IMR-90 (cell line): ENCODE measurements at regions not wholly inside any gene's neighbourhood (a gene's known extent, or its start where the extent isn't known, plus 50 kb on each side); places are given as distances from the start of the nearest gene placed in this dataset.

Experiments used
- ATAC-seq: fragments of 200-7000 bp; cut with Tn5 transposase; 2 replicates; pipeline ENCODE4 v1.9.1; 2020; ENCODE audit warnings: low read depth, mild to moderate bottlenecking, moderate library complexity
- BruUV-seq: library from RNA; stranded (reverse); fragments of 400-500 nt; replicated peaks from 2 replicates; lab custom pipeline; 2021; lab: Mats Ljungman, UMichigan
- CTCF ChIA-PET: fragments of 300-600 bp; formaldehyde crosslinking; extraction: SDS; loops from one replicate; lab custom pipeline; 2021; ENCODE audit warnings: antibody characterized with exemption; lab: Yijun Ruan, JAX
- POLR2A ChIA-PET: fragments of 300-600 bp; sonication (Branson Sonifier 250); formaldehyde crosslinking; loops from one replicate; lab custom pipeline; 2022; ENCODE audit warnings: antibody characterized with exemption; ENCODE audit not compliant: unreplicated experiment; lab: Charles Lee
- DNase-seq: peaks from one replicate; pipeline ENCODE4 v3.0.0; 2013
- H2AFZ ChIP-seq: replicated peaks from 2 replicates; pipeline ENCODE3; 2013; ENCODE audit warnings: low read length, mild to moderate bottlenecking; ENCODE audit not compliant: poor library complexity
- H2AK5ac ChIP-seq: 2 replicates; pipeline ENCODE4 v1.6.1; 2013; ENCODE audit warnings: low read depth, low read length, inconsistent platforms
- H2AK9ac ChIP-seq: replicated peaks from 2 replicates; pipeline ENCODE3; 2013; ENCODE audit warnings: mild to moderate bottlenecking, low read depth, low read length, moderate library complexity; ENCODE audit not compliant: poor library complexity
- H2BK120ac ChIP-seq: 2 replicates; pipeline ENCODE4 v1.6.1; 2013; ENCODE audit warnings: low read depth, low read length, inconsistent platforms
- H2BK15ac ChIP-seq: 3 replicates; pipeline ENCODE4 v1.6.1; 2013; ENCODE audit warnings: low read depth, low read length, inconsistent platforms
- H2BK20ac ChIP-seq: 2 replicates; pipeline ENCODE4 v1.6.1; 2013; ENCODE audit warnings: low read depth, mild to moderate bottlenecking, inconsistent platforms, low read length, moderate library complexity
- H2BK5ac ChIP-seq: 2 replicates; pipeline ENCODE4 v1.6.1; 2013; ENCODE audit warnings: mild to moderate bottlenecking, low read depth, low read length, inconsistent platforms; ENCODE audit not compliant: poor library complexity, severe bottlenecking
- H3K14ac ChIP-seq: replicated peaks from 2 replicates; pipeline ENCODE4 v1.6.1; 2013; ENCODE audit warnings: low read depth, low read length, inconsistent platforms
- H3K18ac ChIP-seq: 2 replicates; pipeline ENCODE4 v1.6.1; 2013; ENCODE audit warnings: low read depth, low read length, control low read depth
- H3K23ac ChIP-seq: 2 replicates; pipeline ENCODE4 v1.6.1; 2013; ENCODE audit warnings: low read depth, low read length, inconsistent platforms
- H3K27ac ChIP-seq: 2 replicates; pipeline ENCODE4 v1.5.1; 2013; ENCODE audit warnings: mild to moderate bottlenecking, control low read depth, low read length; ENCODE audit not compliant: insufficient read depth
- H3K27me3 ChIP-seq: 2 replicates; pipeline ENCODE4 v1.6.1; 2013; ENCODE audit warnings: low read length; ENCODE audit not compliant: control insufficient read depth, insufficient read depth
- H3K36me3 ChIP-seq: 2 replicates; pipeline ENCODE4 v1.6.1; 2013; ENCODE audit warnings: low read length, mixed read lengths; ENCODE audit not compliant: control insufficient read depth, insufficient read depth
- H3K4ac ChIP-seq: 2 replicates; pipeline ENCODE4 v1.6.1; 2013; ENCODE audit warnings: low read depth, low read length, inconsistent platforms
- H3K4me1 ChIP-seq: 2 replicates; pipeline ENCODE4 v1.6.1; 2013; ENCODE audit warnings: low read length, mixed read lengths; ENCODE audit not compliant: control insufficient read depth, insufficient read depth
- H3K4me2 ChIP-seq: 2 replicates; pipeline ENCODE4 v1.6.1; 2013; ENCODE audit warnings: low read depth, mild to moderate bottlenecking, control low read depth, low read length, moderate library complexity
- H3K4me3 ChIP-seq: 2 replicates; pipeline ENCODE4 v1.5.1; 2013; ENCODE audit warnings: low read depth, mild to moderate bottlenecking, control low read depth, low read length, moderate library complexity; ENCODE audit not compliant: insufficient read depth
- H3K56ac ChIP-seq: 2 replicates; pipeline ENCODE4 v1.6.1; 2013; ENCODE audit warnings: low read length, inconsistent platforms; ENCODE audit not compliant: insufficient read depth; ENCODE audit errors: extremely low read depth
- H3K79me1 ChIP-seq, 2 experiments: 2 replicates each; pipeline ENCODE4 v1.6.1; 2013; ENCODE audit warnings: low read length in 2 of 2, inconsistent platforms in 1 of 2, low read depth in 1 of 2
- H3K9ac ChIP-seq: 2 replicates; pipeline ENCODE4 v1.6.1; 2013; ENCODE audit warnings: low read depth, low read length, control low read depth
- H3K9me1 ChIP-seq: 2 replicates; pipeline ENCODE4 v1.6.1; 2013; ENCODE audit warnings: low read length, inconsistent platforms; ENCODE audit not compliant: insufficient read depth
- H3K9me3 ChIP-seq: 2 replicates; pipeline ENCODE4 v1.6.1; 2013; ENCODE audit warnings: low read length; ENCODE audit not compliant: control insufficient read depth, insufficient read depth
- H4K20me1 ChIP-seq: 2 replicates; pipeline ENCODE4 v1.6.1; 2013; ENCODE audit warnings: low read length, inconsistent platforms; ENCODE audit not compliant: insufficient read depth
- H4K5ac ChIP-seq: 2 replicates; pipeline ENCODE4 v1.6.1; 2013; ENCODE audit warnings: mild to moderate bottlenecking, low read depth, low read length, control low read depth
- H4K8ac ChIP-seq, 2 experiments: 2 replicates each; pipeline ENCODE4 v1.6.1; 2013; ENCODE audit warnings: low read depth in 2 of 2, low read length in 2 of 2, control low read depth in 1 of 2, inconsistent platforms in 1 of 2
- H4K91ac ChIP-seq: 2 replicates; pipeline ENCODE4 v1.6.1; 2013; ENCODE audit warnings: low read depth, low read length, inconsistent platforms; ENCODE audit not compliant: insufficient read depth
- ELK1 ChIP-seq: fragments of 150-350 bp; IDR thresholded peaks from 2 replicates; pipeline ENCODE4 v1.6.1; 2016; ENCODE audit warnings: low read depth, mild to moderate bottlenecking, low read length, moderate library complexity, borderline replicate concordance
- MAFK ChIP-seq: IDR thresholded peaks from 2 replicates; pipeline ENCODE4 v1.6.1; 2012; ENCODE audit warnings: low read depth, low read length, improper control_type of control experiment
- WGBS, 2 experiments: methylation state at CpG; one replicate each; pipeline versions ENCODE4 v1.1.5 to v1.1.7; 2013; ENCODE audit warnings: missing lambda C conversion rate in 2 of 2; ENCODE audit not compliant: insufficient read length in 1 of 2; ENCODE audit errors: extremely low coverage in 2 of 2; 5-methylcytosine and 5-hydroxymethylcytosine counted together
- dilution Hi-C: fragments of 300-500 bp; cut with HindIII; formaldehyde crosslinking; loops from one replicate; pipeline ENCODE4 v1.14.3; 2018; ENCODE audit warnings: low sequenced_read_pairs; ENCODE audit not compliant: unreplicated experiment
- in situ Hi-C: fragments of 300-500 bp; cut with MboI; formaldehyde crosslinking; loops from 3 replicates; pipeline ENCODE4 v1.14.3; 2019; ENCODE audit warnings: low sequenced_read_pairs, inconsistent platforms, mixed read lengths
- intact Hi-C: fragments of 100-400 bp; cut with micrococcal nuclease; formaldehyde crosslinking; loops from 2 replicates; pipeline ENCODE4 v1.10.0; 2022

GRCh38 chr5:53820802-53821171 is 260.3 kb downstream of the NDUFS4 start:
- no CpG with 5 or more reads among the region's 3 CpGs for WGBS, 2 experiments

More at GRCh38 chr5:53820802-53821171, 260.3 kb downstream of the NDUFS4 start:
- H3K4ac ChIP-seq = no peak overlapping the region
- DNase-seq (peak; percentile 11), ATAC-seq (no peak)
- H3K18ac ChIP-seq = no peak overlapping the region
- H3K9me1 ChIP-seq = no peaks in the 10 kb centered on the region
- H3K27me3 ChIP-seq = peaks cover 11% of the 10 kb centered on the region
- in situ Hi-C loops = no loop called here
- dilution Hi-C loops = no loop called here
- POLR2A ChIA-PET = no interaction called here
- H2BK20ac ChIP-seq = no peak overlapping the region
- intact Hi-C loops = no loop called here
- H2BK15ac ChIP-seq = no peak overlapping the region
- no peak overlapping the region for H3K9ac ChIP-seq
- H4K91ac ChIP-seq = no peak overlapping the region
- no peak overlapping the region for H4K5ac ChIP-seq
- no peaks in the 10 kb centered on the region for H4K20me1 ChIP-seq
- no peak for TF ChIP-seq ELK1
- TF ChIP-seq MAFK = no peak
- CTCF ChIA-PET = interaction anchor here (0.6 to 0.7 kb wide), 2 partner anchors 41 to 206 kb away, joined by 3 read pairs; no protein-coding TSS in a partner anchor
- no peak overlapping the region for H2BK5ac ChIP-seq
- no peak overlapping the region for H3K23ac ChIP-seq
- no peaks in the 10 kb centered on the region for H3K36me3 ChIP-seq
- no peaks in the 10 kb centered on the region for H3K79me1 ChIP-seq
- H2AK5ac ChIP-seq = no peak overlapping the region
- BruUV-seq = no TSS peak
- no peak overlapping the region for H2AFZ ChIP-seq
- H3K14ac ChIP-seq = no peak overlapping the region
- no peak overlapping the region for H3K4me2 ChIP-seq
- H2AK9ac ChIP-seq = no peak overlapping the region
- H3K56ac ChIP-seq = no peak overlapping the region
- no peak overlapping the region for H3K4me3 ChIP-seq
- H3K27ac ChIP-seq = no peak overlapping the region
- H2BK120ac ChIP-seq = no peak overlapping the region
- H3K9me3 ChIP-seq = no peaks in the 10 kb centered on the region
- peaks cover 2% of the 10 kb centered on the region; the same call in 1 of the 2 replicates for H3K4me1 ChIP-seq
- no peak overlapping the region for H4K8ac ChIP-seq
